ENCODE measurements at regions not wholly inside any gene's neighbourhood (a gene's known extent, or its start where the extent isn't known, plus 50 kb on each side); places are given as distances from the start of the nearest gene placed in this dataset.

DNA sequence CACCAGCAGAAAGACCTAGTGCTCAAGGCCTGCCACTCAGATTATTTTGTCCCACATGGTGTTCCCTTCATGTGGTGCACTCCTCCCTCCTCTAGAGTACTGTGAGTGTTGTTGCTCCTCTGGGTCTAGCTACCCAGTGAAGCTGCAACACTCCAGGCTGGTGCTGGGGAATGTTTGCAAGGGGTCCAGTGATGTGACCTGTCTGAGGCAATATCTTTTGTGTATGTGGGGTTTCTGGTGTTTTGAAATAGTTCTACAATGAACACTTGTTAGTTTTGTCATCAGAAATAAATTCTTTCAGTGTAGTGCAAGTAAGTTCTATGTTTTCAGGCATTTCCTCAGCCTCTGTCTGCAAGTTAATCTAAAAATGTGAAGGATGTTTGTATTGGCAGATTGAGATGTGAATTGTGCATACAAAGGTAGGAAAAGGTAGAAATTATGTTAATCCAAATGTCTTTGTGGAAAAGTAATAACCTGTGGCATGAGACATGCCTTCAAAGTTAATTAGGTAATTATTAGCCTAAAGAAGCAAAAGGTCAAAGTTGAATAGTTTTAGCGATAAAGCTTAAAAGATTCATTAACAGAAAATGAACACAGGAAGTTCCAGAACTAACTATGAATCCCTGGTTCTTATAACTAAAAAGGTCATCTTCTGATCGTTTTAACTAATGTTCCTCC is 616.8 kb downstream of the LTN1 start:
- H3K9me3 ChIP-seq (ENCODE audit: control insufficient read depth in 5 of 5, low read length in 5 of 5), result peaks cover 0 to 9% (median 3%) of the 10 kb centered on the region in 5 donors
- H3K36me3 ChIP-seq (ENCODE audit: control insufficient read depth in 5 of 5, insufficient read depth in 5 of 5, low read length in 5 of 5), result no peaks in the 10 kb centered on the region
- no peak overlapping the region for H3K9ac ChIP-seq (ENCODE audit: low read length in 5 of 5)
- no peak overlapping the region for H3K4me3 ChIP-seq (ENCODE audit: low read depth in 1 of 5, low read length in 5 of 5)
- H3K27me3 ChIP-seq (ENCODE audit: control insufficient read depth in 5 of 5, insufficient read depth in 4 of 5, low read length in 5 of 5), result no peaks in the 10 kb centered on the region
- no peak overlapping the region for H3K27ac ChIP-seq (ENCODE audit: low read depth, low read length)
- no peaks in the 10 kb centered on the region for H3K4me1 ChIP-seq (ENCODE audit: control insufficient read depth in 5 of 5, insufficient read depth in 5 of 5, low read length in 5 of 5)

DNA sequence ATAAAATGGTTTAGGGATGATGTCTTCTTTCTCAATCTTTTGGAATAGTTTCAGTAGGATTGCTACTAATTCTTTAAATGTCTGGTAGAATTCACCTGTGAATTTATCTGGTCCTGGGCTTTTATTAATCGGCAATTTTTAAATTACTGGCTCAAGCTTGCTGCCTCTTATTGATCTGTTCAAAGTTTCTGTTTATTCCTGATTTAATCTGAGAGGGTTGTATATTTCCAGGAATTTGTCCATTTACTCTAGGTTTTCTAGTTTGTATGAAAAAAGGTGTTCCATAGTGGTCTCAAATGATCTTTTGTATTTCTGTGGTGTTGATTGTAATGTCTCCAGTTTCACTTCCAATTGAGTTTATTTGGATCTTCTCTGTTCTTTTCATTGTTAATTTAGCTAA is 617.8 kb downstream of the LTN1 start:
- H3K27ac ChIP-seq (ENCODE audit: low read depth, low read length), result no peak overlapping the region
- H3K9ac ChIP-seq (ENCODE audit: low read length in 5 of 5), result no peak overlapping the region
- no peaks in the 10 kb centered on the region for H3K27me3 ChIP-seq (ENCODE audit: control insufficient read depth in 5 of 5, insufficient read depth in 4 of 5, low read length in 5 of 5)
- no peaks in the 10 kb centered on the region for H3K36me3 ChIP-seq (ENCODE audit: control insufficient read depth in 5 of 5, insufficient read depth in 5 of 5, low read length in 5 of 5)
- H3K9me3 ChIP-seq (ENCODE audit: control insufficient read depth in 5 of 5, low read length in 5 of 5), result peaks cover 0 to 9% (median 3%) of the 10 kb centered on the region in 5 donors
- H3K4me1 ChIP-seq (ENCODE audit: control insufficient read depth in 5 of 5, insufficient read depth in 5 of 5, low read length in 5 of 5), result no peaks in the 10 kb centered on the region
- no peak overlapping the region for H3K4me3 ChIP-seq (ENCODE audit: low read depth in 1 of 5, low read length in 5 of 5)

DNA sequence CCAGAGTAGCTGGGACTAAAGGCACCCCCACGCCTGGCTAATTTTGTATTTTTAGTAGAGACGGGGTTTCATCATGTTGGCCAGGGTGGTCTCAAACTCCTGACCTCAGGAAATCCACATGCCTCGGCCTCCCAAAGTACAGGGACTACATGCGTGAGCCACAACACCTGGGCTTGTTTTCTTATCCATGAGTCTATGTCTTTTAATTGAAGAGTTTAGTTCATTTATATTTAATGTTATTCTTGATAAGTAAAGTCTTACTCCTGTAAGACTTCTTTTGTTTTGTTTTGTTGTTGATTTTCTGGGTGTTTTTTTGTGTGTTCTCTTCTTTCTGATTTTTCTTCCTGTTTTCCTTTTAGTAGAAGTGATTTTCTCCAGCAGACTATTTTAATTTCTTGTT is 621.0 kb downstream of the LTN1 start:
- Histone ChIP-seq H3K9ac (ENCODE audit: low read length in 5 of 5) (no peak overlapping the region), H3K4me1 (ENCODE audit: control insufficient read depth in 5 of 5, insufficient read depth in 5 of 5, low read length in 5 of 5) (no peaks in the 10 kb centered on the region), H3K27me3 (ENCODE audit: control insufficient read depth in 5 of 5, insufficient read depth in 4 of 5, low read length in 5 of 5) (no peaks in the 10 kb centered on the region), H3K9me3 (ENCODE audit: control insufficient read depth in 5 of 5, low read length in 5 of 5) (peaks cover 0 to 12% (median 3%) of the 10 kb centered on the region in 5 donors), H3K27ac (ENCODE audit: low read depth, low read length) (no peak overlapping the region), H3K36me3 (ENCODE audit: control insufficient read depth in 5 of 5, insufficient read depth in 5 of 5, low read length in 5 of 5) (no peaks in the 10 kb centered on the region), H3K4me3 (ENCODE audit: low read depth in 1 of 5, low read length in 5 of 5) (no peak overlapping the region)

DNA sequence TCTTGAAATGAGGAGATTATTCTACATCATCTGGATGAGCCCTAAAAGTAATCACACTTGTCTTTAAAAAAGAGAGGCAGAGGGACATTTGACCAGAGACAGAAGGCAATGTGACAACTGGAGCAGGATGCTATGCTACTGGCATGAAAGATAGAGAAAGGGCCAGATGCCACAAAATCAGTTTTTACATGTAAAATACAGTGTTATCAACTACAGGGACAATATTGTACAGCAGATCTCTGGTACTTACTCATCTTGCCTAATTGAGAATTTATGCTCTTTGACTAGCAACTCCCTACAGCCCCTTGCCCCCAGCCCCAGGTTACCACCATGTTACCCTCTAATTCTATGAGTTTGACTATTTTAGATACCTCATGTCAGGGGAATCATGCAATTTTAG is 633.4 kb downstream of the LTN1 start:
- Histone ChIP-seq H3K4me3 (ENCODE audit: low read depth in 1 of 5, low read length in 5 of 5) (no peak overlapping the region), H3K27ac (ENCODE audit: low read depth, low read length) (no peak overlapping the region), H3K9ac (ENCODE audit: low read length in 5 of 5) (no peak overlapping the region), H3K9me3 (ENCODE audit: control insufficient read depth in 5 of 5, low read length in 5 of 5) (no peaks in the 10 kb centered on the region), H3K36me3 (ENCODE audit: control insufficient read depth in 5 of 5, insufficient read depth in 5 of 5, low read length in 5 of 5) (no peaks in the 10 kb centered on the region), H3K4me1 (ENCODE audit: control insufficient read depth in 5 of 5, insufficient read depth in 5 of 5, low read length in 5 of 5) (peaks cover 3 to 15% (median 13%) of the 10 kb centered on the region in 5 donors), H3K27me3 (ENCODE audit: control insufficient read depth in 5 of 5, insufficient read depth in 4 of 5, low read length in 5 of 5) (no peaks in the 10 kb centered on the region)

DNA sequence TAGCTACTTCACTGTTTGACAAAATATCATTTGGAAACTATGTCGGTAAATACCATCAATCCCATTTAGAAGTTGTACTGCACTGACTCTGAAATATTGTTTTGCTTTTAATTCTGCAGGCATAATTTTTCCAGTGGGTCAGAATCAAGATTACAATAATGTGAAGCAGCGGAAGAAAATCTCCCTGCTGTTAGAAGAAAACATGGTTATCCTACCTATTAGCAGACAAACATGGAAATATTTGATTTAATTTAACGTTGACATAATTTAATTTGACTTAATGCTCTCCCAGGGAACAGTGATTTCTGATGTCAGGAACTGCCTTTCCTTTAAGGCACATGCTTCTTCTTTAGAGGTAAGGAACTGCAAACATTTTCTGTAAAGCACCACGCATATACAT is 634.0 kb downstream of the LTN1 start:
- Histone ChIP-seq H3K9me3 (ENCODE audit: control insufficient read depth in 5 of 5, low read length in 5 of 5) (no peaks in the 10 kb centered on the region), H3K27me3 (ENCODE audit: control insufficient read depth in 5 of 5, insufficient read depth in 4 of 5, low read length in 5 of 5) (no peaks in the 10 kb centered on the region), H3K4me3 (ENCODE audit: low read depth in 1 of 5, low read length in 5 of 5) (no peak overlapping the region)

DNA sequence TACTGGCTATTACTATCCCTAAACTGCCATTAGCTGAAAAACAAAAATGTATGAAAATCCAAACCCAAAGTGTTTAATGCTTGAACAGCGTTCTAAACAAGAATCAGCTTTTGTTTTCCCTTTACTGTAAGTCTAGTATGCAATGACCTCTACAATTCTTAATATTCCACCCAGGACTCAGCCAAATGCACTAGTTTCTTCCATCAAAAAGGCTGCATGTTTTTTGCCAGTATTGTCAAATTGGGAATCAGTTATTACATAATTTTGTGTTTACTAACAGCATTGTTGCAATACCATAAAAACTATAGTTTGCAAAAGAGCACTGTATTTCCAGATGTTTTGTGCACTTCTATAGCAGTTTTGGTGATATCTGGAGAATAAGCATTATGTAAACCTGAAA is 634.5 kb downstream of the LTN1 start:
- H3K27me3 ChIP-seq (ENCODE audit: control insufficient read depth in 5 of 5, insufficient read depth in 4 of 5, low read length in 5 of 5), result no peaks in the 10 kb centered on the region
- no peaks in the 10 kb centered on the region for H3K9me3 ChIP-seq (ENCODE audit: control insufficient read depth in 5 of 5, low read length in 5 of 5)
- no peak overlapping the region for H3K9ac ChIP-seq (ENCODE audit: low read length in 5 of 5)
- H3K4me3 ChIP-seq (ENCODE audit: low read depth in 1 of 5, low read length in 5 of 5), result no peak overlapping the region
- no peak overlapping the region for H3K27ac ChIP-seq (ENCODE audit: low read depth, low read length)
- no peaks in the 10 kb centered on the region for H3K36me3 ChIP-seq (ENCODE audit: control insufficient read depth in 5 of 5, insufficient read depth in 5 of 5, low read length in 5 of 5)
- H3K4me1 ChIP-seq (ENCODE audit: control insufficient read depth in 5 of 5, insufficient read depth in 5 of 5, low read length in 5 of 5), result peaks cover 3 to 15% (median 13%) of the 10 kb centered on the region in 5 donors

More for the DNA sequence above, 634.0 kb downstream of the LTN1 start:
- no peaks in the 10 kb centered on the region for H3K36me3 ChIP-seq (ENCODE audit: control insufficient read depth in 5 of 5, insufficient read depth in 5 of 5, low read length in 5 of 5)
- no peak overlapping the region for H3K27ac ChIP-seq (ENCODE audit: low read depth, low read length)
- peaks cover 3 to 15% (median 13%) of the 10 kb centered on the region in 5 donors for H3K4me1 ChIP-seq (ENCODE audit: control insufficient read depth in 5 of 5, insufficient read depth in 5 of 5, low read length in 5 of 5)
- no peak overlapping the region for H3K9ac ChIP-seq (ENCODE audit: low read length in 5 of 5)

DNA sequence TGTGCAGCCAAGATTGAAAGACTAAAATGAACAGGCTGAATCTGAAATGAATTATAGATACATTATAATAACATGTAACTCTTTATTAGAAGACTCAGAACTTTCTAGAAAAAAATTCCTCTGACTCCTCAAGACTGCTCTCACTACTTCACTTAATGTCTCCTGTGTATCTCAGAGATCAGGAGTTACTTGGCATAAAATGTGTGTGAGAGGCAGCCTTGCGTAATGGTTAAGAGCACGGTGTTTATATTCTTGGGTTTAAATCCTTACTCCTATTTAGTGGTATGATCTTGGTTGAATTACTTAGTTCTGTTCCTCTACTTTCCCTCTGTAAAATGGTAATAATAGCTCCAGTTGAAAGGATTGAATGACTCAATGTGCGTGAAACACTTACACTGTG is 634.9 kb downstream of the LTN1 start:
- Histone ChIP-seq H3K4me3 (ENCODE audit: low read depth in 1 of 5, low read length in 5 of 5) (no peak overlapping the region), H3K27ac (ENCODE audit: low read depth, low read length) (peak overlapping the region; percentile 17), H3K36me3 (ENCODE audit: control insufficient read depth in 5 of 5, insufficient read depth in 5 of 5, low read length in 5 of 5) (no peaks in the 10 kb centered on the region), H3K9me3 (ENCODE audit: control insufficient read depth in 5 of 5, low read length in 5 of 5) (no peaks in the 10 kb centered on the region), H3K4me1 (ENCODE audit: control insufficient read depth in 5 of 5, insufficient read depth in 5 of 5, low read length in 5 of 5) (peaks cover 3 to 15% (median 13%) of the 10 kb centered on the region in 5 donors), H3K9ac (ENCODE audit: low read length in 5 of 5) (no peak overlapping the region), H3K27me3 (ENCODE audit: control insufficient read depth in 5 of 5, insufficient read depth in 4 of 5, low read length in 5 of 5) (no peaks in the 10 kb centered on the region)

DNA sequence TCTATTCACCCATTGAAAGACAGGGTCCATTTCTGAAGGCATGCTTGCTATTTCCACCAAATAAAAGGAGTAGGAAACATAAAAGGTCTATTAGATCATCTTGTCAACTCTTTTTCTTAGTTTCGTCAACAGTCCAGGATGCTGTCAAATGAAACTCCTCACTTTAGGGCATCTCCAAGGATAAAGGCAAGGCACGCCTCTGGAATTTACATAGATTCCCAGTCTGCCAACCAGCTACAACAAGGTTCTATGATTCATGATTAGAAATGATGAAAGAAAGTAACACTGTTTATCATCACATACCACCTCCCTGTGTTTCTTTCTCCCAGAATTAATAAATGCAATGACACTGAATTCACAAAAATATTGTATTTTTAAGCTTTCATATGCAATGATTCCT is 636.3 kb downstream of the LTN1 start:
- no peak overlapping the region for H3K27ac ChIP-seq (ENCODE audit: low read depth, low read length)
- no peaks in the 10 kb centered on the region for H3K27me3 ChIP-seq (ENCODE audit: control insufficient read depth in 5 of 5, insufficient read depth in 4 of 5, low read length in 5 of 5)
- no peak overlapping the region for H3K4me3 ChIP-seq (ENCODE audit: low read depth in 1 of 5, low read length in 5 of 5)
- peaks cover 3 to 15% (median 13%) of the 10 kb centered on the region in 5 donors for H3K4me1 ChIP-seq (ENCODE audit: control insufficient read depth in 5 of 5, insufficient read depth in 5 of 5, low read length in 5 of 5)
- no peaks in the 10 kb centered on the region for H3K9me3 ChIP-seq (ENCODE audit: control insufficient read depth in 5 of 5, low read length in 5 of 5)
- H3K36me3 ChIP-seq (ENCODE audit: control insufficient read depth in 5 of 5, insufficient read depth in 5 of 5, low read length in 5 of 5), result no peaks in the 10 kb centered on the region
- H3K9ac ChIP-seq (ENCODE audit: low read length in 5 of 5), result no peak overlapping the region

DNA sequence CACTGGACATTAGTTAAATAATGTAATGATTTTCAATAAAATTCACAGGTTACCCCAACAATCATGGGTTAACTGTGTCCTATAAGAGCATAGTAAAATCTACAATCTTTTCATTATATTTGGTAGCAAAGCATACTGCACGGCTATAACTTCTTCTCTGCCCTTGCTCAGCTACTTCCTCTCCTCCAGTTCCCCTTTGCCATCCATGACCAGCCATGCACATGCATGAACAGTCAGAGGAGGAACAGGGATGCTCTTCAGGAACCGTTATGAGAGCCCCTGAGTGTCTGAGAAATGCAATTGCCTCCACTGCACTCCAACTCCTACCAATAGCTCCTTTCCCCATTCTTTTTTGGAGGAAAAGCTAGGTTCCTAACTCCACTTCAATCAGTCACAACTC is 646.7 kb downstream of the LTN1 start:
- Histone ChIP-seq H3K4me1 (ENCODE audit: control insufficient read depth in 5 of 5, insufficient read depth in 5 of 5, low read length in 5 of 5) (peaks cover 0 to 12% (median 4%) of the 10 kb centered on the region in 5 donors), H3K4me3 (ENCODE audit: low read depth in 1 of 5, low read length in 5 of 5) (peak overlapping the region in 1 of 5 donors; percentile 15), H3K9me3 (ENCODE audit: control insufficient read depth in 5 of 5, low read length in 5 of 5) (no peaks in the 10 kb centered on the region), H3K27ac (ENCODE audit: low read depth, low read length) (no peak overlapping the region), H3K9ac (ENCODE audit: low read length in 5 of 5) (no peak overlapping the region), H3K36me3 (ENCODE audit: control insufficient read depth in 5 of 5, insufficient read depth in 5 of 5, low read length in 5 of 5) (no peaks in the 10 kb centered on the region), H3K27me3 (ENCODE audit: control insufficient read depth in 5 of 5, insufficient read depth in 4 of 5, low read length in 5 of 5) (no peaks in the 10 kb centered on the region)

DNA sequence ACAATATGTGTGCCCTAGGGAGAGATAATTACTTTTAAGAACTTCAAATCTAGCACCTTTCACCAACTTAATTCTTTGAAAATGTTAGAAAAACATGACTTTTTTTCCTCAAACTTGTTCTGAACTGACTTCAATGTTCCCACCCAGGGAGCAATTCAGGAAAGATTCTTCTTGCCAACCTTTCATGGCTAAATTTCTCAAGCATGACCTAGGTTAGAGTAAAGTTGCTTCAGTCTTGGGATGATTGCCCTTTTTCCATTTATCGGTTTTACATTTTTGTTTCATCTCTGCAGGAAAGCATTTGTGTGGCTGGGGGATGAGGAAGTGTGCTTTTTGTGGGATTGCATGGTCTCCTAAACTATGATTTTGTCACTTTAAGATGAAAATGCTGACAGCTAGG is 647.7 kb downstream of the LTN1 start:
- Histone ChIP-seq H3K9ac (ENCODE audit: low read length in 5 of 5) (no peak overlapping the region), H3K4me3 (ENCODE audit: low read depth in 1 of 5, low read length in 5 of 5) (no peak overlapping the region), H3K27me3 (ENCODE audit: control insufficient read depth in 5 of 5, insufficient read depth in 4 of 5, low read length in 5 of 5) (no peaks in the 10 kb centered on the region), H3K9me3 (ENCODE audit: control insufficient read depth in 5 of 5, low read length in 5 of 5) (no peaks in the 10 kb centered on the region), H3K4me1 (ENCODE audit: control insufficient read depth in 5 of 5, insufficient read depth in 5 of 5, low read length in 5 of 5) (peaks cover 0 to 12% (median 4%) of the 10 kb centered on the region in 5 donors), H3K27ac (ENCODE audit: low read depth, low read length) (no peak overlapping the region), H3K36me3 (ENCODE audit: control insufficient read depth in 5 of 5, insufficient read depth in 5 of 5, low read length in 5 of 5) (no peaks in the 10 kb centered on the region)

All from subcutaneous abdominal adipose tissue (tissue), 5 donors.